MM.1S (cell line): ENCODE measurements at regions not wholly inside any gene's neighbourhood (a gene's known extent, or its start where the extent isn't known, plus 50 kb on each side); places are given as distances from the start of the nearest gene placed in this dataset.
"Not testable (repeated sequence)": the region's sequence is repeated elsewhere in the genome, so short reads cannot be mapped to it uniquely, and the experiment has no call there.

Source experiments
- DNase-seq: peaks from one replicate; pipeline ENCODE4 v3.0.0-alpha.2; 2015
- H2AFZ ChIP-seq: fragments of 300-600 bp; sonication (generic); 2 replicates; pipeline ENCODE4 v1.6.0; 2016; ENCODE audit warnings: antibody characterized with exemption, low read length
- H3F3A ChIP-seq: fragments of 300-600 bp; sonication (generic); 2 replicates; pipeline ENCODE4 v1.6.1; 2016; ENCODE audit warnings: mild to moderate bottlenecking, antibody characterized with exemption, low read length, moderate library complexity, mixed read lengths; ENCODE audit not compliant: insufficient read depth
- H3K27ac ChIP-seq: fragments of 300-600 bp; sonication (generic); 2 replicates; pipeline ENCODE4 v1.5.1; 2016; ENCODE audit warnings: mild to moderate bottlenecking, low read length
- H3K27me3 ChIP-seq: fragments of 300-600 bp; sonication (generic); replicated peaks from 2 replicates; pipeline ENCODE4 v1.6.0; 2016; ENCODE audit warnings: low read length; ENCODE audit not compliant: insufficient read depth
- H3K36me3 ChIP-seq: fragments of 300-600 bp; sonication (generic); replicated peaks from 2 replicates; pipeline ENCODE4 v1.6.1; 2016; ENCODE audit warnings: mild to moderate bottlenecking, low read length, mixed read lengths; ENCODE audit not compliant: insufficient read depth
- H3K4me1 ChIP-seq: fragments of 300-600 bp; sonication (generic); 2 replicates; pipeline ENCODE4 v1.6.1; 2016; ENCODE audit warnings: low read length, mixed read lengths
- H3K4me2 ChIP-seq: fragments of 300-600 bp; sonication (generic); 2 replicates; pipeline ENCODE4 v1.6.0; 2016; ENCODE audit warnings: low read depth, low read length
- H3K4me3 ChIP-seq: fragments of 300-600 bp; sonication (generic); 2 replicates; pipeline ENCODE4 v1.5.1; 2016; ENCODE audit warnings: low read length, mixed read lengths
- H3K79me2 ChIP-seq: fragments of 300-600 bp; sonication (generic); 2 replicates; pipeline ENCODE4 v1.6.1; 2016; ENCODE audit warnings: mixed run types, low read length, mixed read lengths
- H3K9ac ChIP-seq: fragments of 300-600 bp; sonication (generic); 2 replicates; pipeline ENCODE4 v1.6.1; 2016; ENCODE audit warnings: low read length, mixed read lengths
- H3K9me2 ChIP-seq: fragments of 300-600 bp; sonication (generic); replicated peaks from 2 replicates; pipeline ENCODE4 v1.6.1; 2016; ENCODE audit warnings: mild to moderate bottlenecking, low read length, mixed read lengths; ENCODE audit not compliant: insufficient read depth
- H3K9me3 ChIP-seq: fragments of 300-600 bp; sonication (generic); replicated peaks from 2 replicates; pipeline ENCODE4 v1.6.1; 2016; ENCODE audit warnings: mild to moderate bottlenecking, low read length, mixed read lengths; ENCODE audit not compliant: insufficient read depth
- H4K20me1 ChIP-seq: fragments of 300-600 bp; sonication (generic); 2 replicates; pipeline ENCODE4 v1.6.1; 2016; ENCODE audit warnings: mild to moderate bottlenecking, low read length, moderate library complexity, mixed read lengths; ENCODE audit not compliant: insufficient read depth
- EZH2 ChIP-seq: fragments of 300-600 bp; sonication (generic); optimal IDR thresholded peaks from 2 replicates; pipeline ENCODE3; 2017; ENCODE audit warnings: low read depth, mild to moderate bottlenecking, antibody characterized with exemption, low read length, mixed read lengths
- EZH2phosphoT487 ChIP-seq: fragments of 300-600 bp; sonication (generic); IDR thresholded peaks from 2 replicates; pipeline ENCODE4 v1.6.1; 2018; ENCODE audit warnings: antibody characterized with exemption, low read length
- TF ChIP-seq, protein P1 (sequence below): fragments of 300-600 bp; sonication (generic); IDR thresholded peaks from 2 replicates; pipeline ENCODE4 v1.5.1; 2016; ENCODE audit warnings: antibody characterized with exemption, low read length, mixed read lengths

DNA sequence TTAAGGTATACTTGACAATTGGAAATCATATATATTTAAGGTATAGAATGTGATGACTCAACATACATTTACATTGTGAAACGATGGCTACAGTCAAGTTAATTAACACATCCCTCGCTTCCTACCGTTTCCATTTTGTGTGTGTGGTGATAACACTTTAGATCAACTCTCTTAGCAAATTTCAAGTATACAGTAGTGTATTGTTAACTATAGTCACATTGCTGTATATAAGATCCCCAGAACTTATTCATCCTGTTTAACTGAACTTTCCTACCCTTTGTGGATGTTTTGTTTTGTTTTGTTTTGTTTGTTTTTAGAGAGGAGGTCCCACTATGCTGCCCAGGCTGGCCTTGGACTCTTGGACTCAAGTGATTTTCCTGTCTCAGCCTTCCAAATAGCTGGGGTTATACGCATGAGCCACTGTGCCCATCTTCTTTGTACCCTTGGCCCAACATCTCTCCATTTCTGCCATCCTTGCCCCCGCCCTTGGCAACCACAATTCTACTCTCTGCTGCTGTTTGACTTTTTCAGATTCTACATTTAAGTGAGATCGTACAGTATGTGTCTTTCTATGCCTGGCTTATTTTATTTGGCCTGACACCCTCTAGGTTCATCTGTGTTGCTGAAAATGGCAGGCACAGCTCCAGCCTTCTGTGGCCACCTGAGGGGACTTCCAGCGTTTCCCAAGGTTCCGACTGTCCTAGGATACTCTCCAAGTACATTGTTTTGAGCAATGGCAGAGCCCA lies 90.5 kb upstream of the SNX9 start:
- Histone ChIP-seq H3K36me3 (no peaks in the 10 kb centered on the region), H3K27me3 (no peaks in the 10 kb centered on the region), H3K4me2 (no peak overlapping the region), H3K27ac (no peak overlapping the region), H3F3A (no peaks in the 10 kb centered on the region), H3K79me2 (no peaks in the 10 kb centered on the region), H3K9ac (no peak overlapping the region), H3K9me3 (no peaks in the 10 kb centered on the region), H2AFZ (no peak overlapping the region), H3K9me2 (no peaks in the 10 kb centered on the region), H3K4me1 (no peaks in the 10 kb centered on the region), H4K20me1 (no peaks in the 10 kb centered on the region), H3K4me3 (no peak overlapping the region)
- no peak for DNase-seq
- TF ChIP-seq, protein P1, sequence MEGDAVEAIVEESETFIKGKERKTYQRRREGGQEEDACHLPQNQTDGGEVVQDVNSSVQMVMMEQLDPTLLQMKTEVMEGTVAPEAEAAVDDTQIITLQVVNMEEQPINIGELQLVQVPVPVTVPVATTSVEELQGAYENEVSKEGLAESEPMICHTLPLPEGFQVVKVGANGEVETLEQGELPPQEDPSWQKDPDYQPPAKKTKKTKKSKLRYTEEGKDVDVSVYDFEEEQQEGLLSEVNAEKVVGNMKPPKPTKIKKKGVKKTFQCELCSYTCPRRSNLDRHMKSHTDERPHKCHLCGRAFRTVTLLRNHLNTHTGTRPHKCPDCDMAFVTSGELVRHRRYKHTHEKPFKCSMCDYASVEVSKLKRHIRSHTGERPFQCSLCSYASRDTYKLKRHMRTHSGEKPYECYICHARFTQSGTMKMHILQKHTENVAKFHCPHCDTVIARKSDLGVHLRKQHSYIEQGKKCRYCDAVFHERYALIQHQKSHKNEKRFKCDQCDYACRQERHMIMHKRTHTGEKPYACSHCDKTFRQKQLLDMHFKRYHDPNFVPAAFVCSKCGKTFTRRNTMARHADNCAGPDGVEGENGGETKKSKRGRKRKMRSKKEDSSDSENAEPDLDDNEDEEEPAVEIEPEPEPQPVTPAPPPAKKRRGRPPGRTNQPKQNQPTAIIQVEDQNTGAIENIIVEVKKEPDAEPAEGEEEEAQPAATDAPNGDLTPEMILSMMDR, result no peak
- TF ChIP-seq EZH2phosphoT487 (no peak), EZH2 (no peak)

DNA sequence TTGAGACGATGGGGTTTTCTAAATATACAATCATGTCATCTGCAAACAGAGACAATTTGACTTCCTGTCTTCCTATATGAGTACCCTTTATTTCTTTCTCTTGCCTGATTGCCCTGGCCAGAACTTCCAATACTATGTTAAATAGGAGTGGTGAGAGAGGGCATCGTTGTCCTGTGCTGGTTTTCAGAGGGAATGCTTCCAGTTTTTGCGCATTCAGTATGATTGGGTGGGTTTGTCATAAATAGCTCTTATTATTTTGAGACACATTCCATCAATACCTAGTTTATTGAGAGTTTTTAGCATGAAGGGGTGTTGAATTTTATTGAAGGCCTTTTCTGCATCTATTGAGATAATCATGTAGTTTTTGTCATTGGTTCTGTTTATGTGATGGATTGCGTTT lies 86.5 kb upstream of the SNX9 start:
- H3K9ac ChIP-seq, H3K4me1 ChIP-seq, H2AFZ ChIP-seq, H3K9me2 ChIP-seq, H3F3A ChIP-seq, H3K4me2 ChIP-seq, H3K27me3 ChIP-seq, H3K79me2 ChIP-seq, H3K27ac ChIP-seq, H3K4me3 ChIP-seq, DNase-seq, H3K9me3 ChIP-seq, H3K36me3 ChIP-seq, H4K20me1 ChIP-seq: not testable (repeated sequence)

DNA sequence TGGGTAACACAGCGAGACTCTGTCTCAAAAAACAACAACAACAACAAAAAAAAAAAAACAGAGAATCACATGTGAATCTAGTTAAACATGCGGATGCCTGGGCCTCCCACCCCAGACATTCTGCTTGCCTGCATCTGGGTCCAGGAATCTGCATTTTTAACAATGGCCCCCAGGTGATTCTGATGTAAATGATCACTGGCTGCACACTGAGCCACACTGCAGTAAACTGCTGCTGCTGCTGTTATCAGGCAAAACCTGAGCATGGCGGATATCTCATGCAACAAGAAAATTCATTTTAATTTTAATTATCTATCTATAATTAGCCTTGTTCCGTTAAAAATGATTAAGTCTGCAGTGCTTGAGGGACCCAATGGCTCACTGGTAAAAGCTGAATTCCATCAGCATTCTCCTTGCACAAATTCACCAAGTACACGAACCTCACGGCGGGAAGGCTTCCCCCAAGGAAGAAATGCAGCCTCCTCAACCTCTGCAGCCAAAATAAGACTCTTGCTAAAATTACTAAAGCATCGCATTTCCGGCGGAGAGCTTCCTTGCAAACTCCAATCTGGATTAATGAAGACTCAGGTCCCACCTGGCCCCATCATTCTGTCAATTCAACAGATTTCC lies 81.6 kb upstream of the SNX9 start:
- no peaks in the 10 kb centered on the region for H3K36me3 ChIP-seq
- H3K27me3 ChIP-seq, result no peaks in the 10 kb centered on the region
- H3F3A ChIP-seq, result no peaks in the 10 kb centered on the region
- no peak overlapping the region for H3K4me2 ChIP-seq
- no peak overlapping the region for H3K4me3 ChIP-seq
- no peaks in the 10 kb centered on the region for H4K20me1 ChIP-seq
- H3K9me2 ChIP-seq, result no peaks in the 10 kb centered on the region
- H3K9me3 ChIP-seq, result no peaks in the 10 kb centered on the region
- no peak for TF ChIP-seq EZH2phosphoT487
- TF ChIP-seq, protein P1, result no peak
- no peak for TF ChIP-seq EZH2
- H2AFZ ChIP-seq, result no peak overlapping the region
- H3K27ac ChIP-seq, result no peak overlapping the region
- no peaks in the 10 kb centered on the region for H3K79me2 ChIP-seq
- DNase-seq, result no peak
- H3K4me1 ChIP-seq, result no peaks in the 10 kb centered on the region
- no peak overlapping the region for H3K9ac ChIP-seq

- H3K4me2 ChIP-seq, result no peak overlapping the region
- no peaks in the 10 kb centered on the region for H3K4me1 ChIP-seq
Observed at GRCh38 chr6:157741948-157742556, 81.0 kb upstream of the SNX9 start.

More at GRCh38 chr6:157741948-157742556, 81.0 kb upstream of the SNX9 start:
- H3K27me3 ChIP-seq, result no peaks in the 10 kb centered on the region
- TF ChIP-seq EZH2, result no peak
- TF ChIP-seq, protein P1, result no peak
- no peak for TF ChIP-seq EZH2phosphoT487
- no peak overlapping the region for H2AFZ ChIP-seq
- no peaks in the 10 kb centered on the region for H3F3A ChIP-seq
- H3K27ac ChIP-seq, result no peak overlapping the region
- H3K36me3 ChIP-seq, result no peaks in the 10 kb centered on the region
- no peaks in the 10 kb centered on the region for H4K20me1 ChIP-seq
- no peak overlapping the region for H3K9ac ChIP-seq
- no peaks in the 10 kb centered on the region for H3K9me2 ChIP-seq
- H3K79me2 ChIP-seq, result no peaks in the 10 kb centered on the region
- no peak overlapping the region for H3K4me3 ChIP-seq
- DNase-seq, result no peak
- H3K9me3 ChIP-seq, result no peaks in the 10 kb centered on the region
